ENCODE measurements at regions not wholly inside any gene's neighbourhood (a gene's known extent, or its start where the extent isn't known, plus 50 kb on each side); places are given as distances from the start of the nearest gene placed in this dataset.

DNA sequence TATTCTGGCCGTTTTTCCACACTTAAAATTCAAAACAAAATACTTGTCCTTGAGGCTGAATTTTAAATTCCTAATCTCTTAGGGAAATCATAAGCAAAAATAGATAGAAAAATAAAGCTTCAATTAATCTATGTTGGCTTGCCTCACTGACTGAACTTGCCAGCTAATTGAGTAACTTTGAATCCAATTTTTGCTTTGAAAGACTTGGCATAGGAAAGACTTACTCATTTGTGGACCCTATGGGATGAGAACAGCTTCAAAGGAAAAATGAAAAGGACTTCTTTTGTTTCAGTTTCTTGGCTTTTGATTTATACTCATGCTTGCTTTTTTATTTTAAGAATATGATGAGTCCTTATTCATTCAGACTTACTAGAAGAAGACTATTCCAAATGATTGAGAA, 370.7 kb upstream of the RARB start:
- H4K5ac ChIP-seq (ENCODE audit: low read depth, low read length), result no peak overlapping the region
- ATAC-seq (ENCODE audit: low read depth), result no peak
- H3K4ac ChIP-seq (ENCODE audit: low read depth, low read length), result no peak overlapping the region
- TF ChIP-seq, protein P1, sequence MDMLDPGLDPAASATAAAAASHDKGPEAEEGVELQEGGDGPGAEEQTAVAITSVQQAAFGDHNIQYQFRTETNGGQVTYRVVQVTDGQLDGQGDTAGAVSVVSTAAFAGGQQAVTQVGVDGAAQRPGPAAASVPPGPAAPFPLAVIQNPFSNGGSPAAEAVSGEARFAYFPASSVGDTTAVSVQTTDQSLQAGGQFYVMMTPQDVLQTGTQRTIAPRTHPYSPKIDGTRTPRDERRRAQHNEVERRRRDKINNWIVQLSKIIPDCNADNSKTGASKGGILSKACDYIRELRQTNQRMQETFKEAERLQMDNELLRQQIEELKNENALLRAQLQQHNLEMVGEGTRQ (IDR thresholded peaks at IDR 0.05; ENCODE audit: low read depth, low read length), result no peak
- TF ChIP-seq NFE2L2 (IDR thresholded peaks at IDR 0.05; ENCODE audit: low read depth, low read length) (no peak), SMC3 (IDR thresholded peaks at IDR 0.05; ENCODE audit: low read depth, low read length) (no peak), CEBPB (IDR thresholded peaks at IDR 0.05; ENCODE audit: low read depth, low read length) (no peak), BHLHE40 (IDR thresholded peaks at IDR 0.05; ENCODE audit: low read depth, low read length) (no peak), RFX5 (IDR thresholded peaks at IDR 0.05; ENCODE audit: low read depth, low read length) (no peak), POLR2A (IDR thresholded peaks at IDR 0.05; ENCODE audit: low read depth, low read length) (no peak)
- dilution Hi-C loops (cut with HindIII; ENCODE audit: low sequenced_read_pairs, unreplicated experiment) (no loop called here), intact Hi-C loops (cut with micrococcal nuclease) (no loop called here), in situ Hi-C loops (cut with MboI; ENCODE audit: low sequenced_read_pairs) (no loop called here)
- no peak overlapping the region for H3K18ac ChIP-seq (ENCODE audit: low read depth, low read length)
- H2AFZ ChIP-seq (replicated peaks; ENCODE audit: low read length, poor library complexity), result no peak overlapping the region
- no peak overlapping the region for H4K91ac ChIP-seq (ENCODE audit: insufficient read depth, low read depth, low read length)
- H3K9me3 ChIP-seq (ENCODE audit: control insufficient read depth, insufficient read depth, low read length), result peaks cover 2% of the 10 kb centered on the region; the same call in 1 of the 2 replicates
- no peaks in the 10 kb centered on the region for H4K20me1 ChIP-seq (ENCODE audit: insufficient read depth, low read length)
- H3K27me3 ChIP-seq (ENCODE audit: control insufficient read depth, insufficient read depth, low read length), result no peaks in the 10 kb centered on the region
- H3K4me3 ChIP-seq (ENCODE audit: insufficient read depth, low read depth, low read length), result no peak overlapping the region
- H2AK5ac ChIP-seq (ENCODE audit: low read depth, low read length), result no peak overlapping the region
- no peak overlapping the region for H3K56ac ChIP-seq (ENCODE audit: extremely low read depth, insufficient read depth, low read length)
- H3K23ac ChIP-seq (ENCODE audit: low read depth, low read length), result no peak overlapping the region
- no peaks in the 10 kb centered on the region for H3K4me1 ChIP-seq (ENCODE audit: control insufficient read depth, insufficient read depth, low read length)
- H2BK5ac ChIP-seq (ENCODE audit: low read depth, low read length, poor library complexity, severe bottlenecking), result no peak overlapping the region
- CTCF ChIA-PET, result no interaction called here
- H2BK120ac ChIP-seq (ENCODE audit: low read depth, low read length), result no peak overlapping the region
- H3K9me1 ChIP-seq (ENCODE audit: insufficient read depth, low read length), result no peaks in the 10 kb centered on the region
- H2BK20ac ChIP-seq (ENCODE audit: low read depth, low read length), result no peak overlapping the region
- no CpG with 5 or more reads among the region's 1 CpG for WGBS, 2 experiments (ENCODE audit: extremely low coverage in 2 of 2, insufficient read length in 1 of 2)
- H3K36me3 ChIP-seq (ENCODE audit: control insufficient read depth, insufficient read depth, low read length), result no peaks in the 10 kb centered on the region
- H3K9ac ChIP-seq (ENCODE audit: low read depth, low read length), result no peak overlapping the region
- H2AK9ac ChIP-seq (replicated peaks; ENCODE audit: low read depth, low read length, poor library complexity), result no peak overlapping the region
- H3K4me2 ChIP-seq (ENCODE audit: low read depth, low read length), result no peak overlapping the region
- POLR2A ChIA-PET (ENCODE audit: unreplicated experiment), result no interaction called here
- BruUV-seq (replicated peaks), result no TSS peak
- H4K8ac ChIP-seq (ENCODE audit: low read depth in 2 of 2, low read length in 2 of 2), result no peak overlapping the region
- H2BK15ac ChIP-seq (ENCODE audit: low read depth, low read length), result no peak overlapping the region
- H3K79me1 ChIP-seq (ENCODE audit: low read depth in 1 of 2, low read length in 2 of 2), result no peaks in the 10 kb centered on the region
- H3K14ac ChIP-seq (replicated peaks; ENCODE audit: low read depth, low read length), result no peak overlapping the region
- no peak for DNase-seq
- H3K27ac ChIP-seq (ENCODE audit: insufficient read depth, low read length), result no peak overlapping the region
